ENCODE measurements at regions not wholly inside any gene's neighbourhood (a gene's known extent, or its start where the extent isn't known, plus 50 kb on each side); places are given as distances from the start of the nearest gene placed in this dataset.

- DNase-seq: no peak
Measured at GRCh38 chr5:89908876-89909275, 500.7 kb downstream of the CETN3 start.

GRCh38 chr5:89904442-89904841 is 505.1 kb downstream of the CETN3 start:
- no peak for DNase-seq

GRCh38 chr5:89901983-89902382 is 507.6 kb downstream of the CETN3 start:
- no peak for DNase-seq

GRCh38 chr5:89901346-89901745 is 508.2 kb downstream of the CETN3 start:
- DNase-seq: no peak

GRCh38 chr5:89900346-89900745 is 509.2 kb downstream of the CETN3 start:
- DNase-seq: no peak

- no peak for DNase-seq
Measured at GRCh38 chr5:89899559-89899958, 510.0 kb downstream of the CETN3 start.

GRCh38 chr5:89893546-89893945 is 516.0 kb downstream of the CETN3 start:
- no peak for DNase-seq

GRCh38 chr5:89885670-89886069 is 523.9 kb downstream of the CETN3 start:
- DNase-seq: no peak

- DNase-seq: no peak
Measured at GRCh38 chr5:89883967-89884366, 525.6 kb downstream of the CETN3 start.

GRCh38 chr5:89878140-89879132 is 531.1 kb downstream of the CETN3 start:
- no peak for DNase-seq

- no peak for DNase-seq
Measured at GRCh38 chr5:89871906-89872305, 537.6 kb downstream of the CETN3 start.

GRCh38 chr5:89869346-89869745 is 540.2 kb downstream of the CETN3 start:
- no peak for DNase-seq

GRCh38 chr5:89866410-89866809 is 543.1 kb downstream of the CETN3 start:
- no peak for DNase-seq

GRCh38 chr5:89864941-89865340 is 544.6 kb downstream of the CETN3 start:
- DNase-seq: no peak

- DNase-seq: no peak
Measured at GRCh38 chr5:89857790-89858189, 551.8 kb downstream of the CETN3 start.

GRCh38 chr5:89855417-89855816 is 554.1 kb downstream of the CETN3 start:
- DNase-seq: no peak

- no peak for DNase-seq
Measured at GRCh38 chr5:89851911-89852310, 557.6 kb downstream of the CETN3 start.

GRCh38 chr5:89850513-89850865 is 559.1 kb downstream of the CETN3 start:
- DNase-seq: no peak

- no peak for DNase-seq
Measured at GRCh38 chr5:89849830-89850512, 559.6 kb downstream of the CETN3 start.

- DNase-seq: no peak
Measured at GRCh38 chr5:89847743-89848142, 561.8 kb downstream of the CETN3 start.

- no peak for DNase-seq
Measured at GRCh38 chr5:89844548-89844947, 565.0 kb downstream of the CETN3 start.

GRCh38 chr5:89842531-89842930 is 567.0 kb downstream of the CETN3 start:
- no peak for DNase-seq

- DNase-seq: no peak
Measured at GRCh38 chr5:89840906-89841305, 568.6 kb downstream of the CETN3 start.

- DNase-seq: no peak
Measured at GRCh38 chr5:89830691-89831090, 578.9 kb downstream of the CETN3 start.

All from stimulated activated naive CD4-positive, alpha-beta T cell treated with Interleukin-2 at 50 U/mL for 16 hours (primary cell).